GM12878 (cell line): ENCODE measurements at regions not wholly inside any gene's neighbourhood (a gene's known extent, or its start where the extent isn't known, plus 50 kb on each side); places are given as distances from the start of the nearest gene placed in this dataset.

Experiments used
- BACH1 ChIP-seq: fragments of 450-650 bp; IDR thresholded peaks from 2 replicates; pipeline ENCODE4 v1.6.1; 2017; ENCODE audit warnings: mild to moderate bottlenecking, borderline replicate concordance
- CEBPB ChIP-seq, 2 experiments: fragments of 150-350 bp in 1 of 2; IDR thresholded peaks; 2 replicates each; pipeline ENCODE4 v1.6.1; 2012 to 2014; ENCODE audit warnings: low read depth in 2 of 2, low read length in 2 of 2, borderline replicate concordance in 1 of 2, inconsistent platforms in 1 of 2
- CTCF ChIP-seq, 3 experiments: IDR thresholded peaks in 2 of 3; conservative IDR thresholded peaks in 1 of 3; 2 replicates each; pipeline ENCODE4 v1.5.1; 2011; ENCODE audit warnings: low read depth in 3 of 3, low read length in 3 of 3, mild to moderate bottlenecking in 3 of 3, control low read depth in 2 of 3, moderate library complexity in 2 of 3, inconsistent platforms in 1 of 3, mixed read lengths in 1 of 3; ENCODE audit not compliant: control insufficient read depth in 2 of 3, insufficient read depth in 1 of 3; ENCODE audit errors: extremely low read depth in 1 of 3
- DPF2 ChIP-seq: fragments of 450-650 bp; IDR thresholded peaks from 2 replicates; pipeline ENCODE4 v1.6.1; 2017; ENCODE audit warnings: mild to moderate bottlenecking
- EZH2 ChIP-seq: IDR thresholded peaks from 2 replicates; pipeline ENCODE4 v1.6.1; 2012; ENCODE audit warnings: low read depth, mild to moderate bottlenecking, control low read depth, inconsistent platforms, low read length, borderline replicate concordance; ENCODE audit not compliant: control insufficient read depth
- FOXK2 ChIP-seq: fragments of 450-650 bp; IDR thresholded peaks from 2 replicates; pipeline ENCODE4 v1.6.1; 2017; ENCODE audit warnings: mild to moderate bottlenecking, moderate library complexity
- POLR2A ChIP-seq: IDR thresholded peaks from 2 replicates; pipeline ENCODE4 v1.6.1; 2011; ENCODE audit warnings: low read depth, mild to moderate bottlenecking, low read length
- POLR2AphosphoS5 ChIP-seq: IDR thresholded peaks from 2 replicates; pipeline ENCODE4 v1.6.1; 2011; ENCODE audit warnings: mild to moderate bottlenecking, low read length, inconsistent platforms
- RCOR1 ChIP-seq: conservative IDR thresholded peaks from 2 replicates; pipeline ENCODE4 v1.6.1; 2012; ENCODE audit warnings: low read depth, low read length, improper control_type of control experiment
- RFX5 ChIP-seq: IDR thresholded peaks from 2 replicates; pipeline ENCODE4 v1.6.1; 2011; ENCODE audit warnings: low read depth, low read length, improper control_type of control experiment
- SMAD1 ChIP-seq: fragments of 450-650 bp; IDR thresholded peaks from 2 replicates; pipeline ENCODE4 v1.6.1; 2018; ENCODE audit warnings: mild to moderate bottlenecking, low read depth; ENCODE audit not compliant: partially characterized antibody
- SPI1 ChIP-seq: IDR thresholded peaks from 2 replicates; pipeline ENCODE4 v1.6.1; 2011; ENCODE audit warnings: low read depth, mild to moderate bottlenecking, low read length, moderate library complexity, borderline replicate concordance; ENCODE audit not compliant: insufficient read depth
- SUZ12 ChIP-seq: fragments of 200-600 bp; sonication (generic); IDR thresholded peaks from one replicate; pipeline ENCODE4 v1.6.1; 2018; ENCODE audit warnings: antibody characterized with exemption, mild to moderate bottlenecking; ENCODE audit not compliant: unreplicated experiment
- USF2 ChIP-seq: IDR thresholded peaks from 2 replicates; pipeline ENCODE4 v1.6.1; 2011; ENCODE audit warnings: low read depth, low read length, improper control_type of control experiment, borderline replicate concordance

GRCh38 chr5:17354265-17354664 is 136.8 kb downstream of the BASP1 start:
- no peak for TF ChIP-seq CTCF (IDR thresholded peaks at IDR 0.05 in 2 of 3, conservative IDR thresholded peaks at IDR 0.05 in 1 of 3; ENCODE audit: control insufficient read depth in 2 of 3, extremely low read depth in 1 of 3, insufficient read depth in 1 of 3, low read depth in 3 of 3, low read length in 3 of 3)
- TF ChIP-seq SMAD1, result no peak
- TF ChIP-seq CEBPB (IDR thresholded peaks at IDR 0.05; ENCODE audit: borderline replicate concordance in 1 of 2, low read depth in 2 of 2, low read length in 2 of 2), result no peak
- TF ChIP-seq USF2, result no peak
- no peak for TF ChIP-seq RFX5
- TF ChIP-seq POLR2AphosphoS5, result no peak
- TF ChIP-seq POLR2A, result no peak
- TF ChIP-seq SUZ12, result no peak
- no peak for TF ChIP-seq SPI1
- TF ChIP-seq RCOR1, result no peak
- no peak for TF ChIP-seq FOXK2
- no peak for TF ChIP-seq BACH1
- no peak for TF ChIP-seq EZH2
- no peak for TF ChIP-seq DPF2
